GM18498 (cell line): ENCODE measurements at regions not wholly inside any gene's neighbourhood (a gene's known extent, or its start where the extent isn't known, plus 50 kb on each side); places are given as distances from the start of the nearest gene placed in this dataset.
"Not testable (repeated sequence)": the region's sequence is repeated elsewhere in the genome, so short reads cannot be mapped to it uniquely, and the experiment has no call there.

Experiments used
- ATAC-seq: cut with Tn5 transposase; IDR thresholded peaks from one replicate; pipeline ENCODE4 v1.9.1; 2021; ENCODE audit warnings: mild to moderate bottlenecking, moderate library complexity; ENCODE audit not compliant: unreplicated experiment

GRCh38 chr5:82586181-82586580 lies 308.0 kb upstream of the RPS23 start:
- no peak for ATAC-seq

- ATAC-seq = no peak
Measured at GRCh38 chr5:82584631-82585030, 306.5 kb upstream of the RPS23 start.

DNA sequence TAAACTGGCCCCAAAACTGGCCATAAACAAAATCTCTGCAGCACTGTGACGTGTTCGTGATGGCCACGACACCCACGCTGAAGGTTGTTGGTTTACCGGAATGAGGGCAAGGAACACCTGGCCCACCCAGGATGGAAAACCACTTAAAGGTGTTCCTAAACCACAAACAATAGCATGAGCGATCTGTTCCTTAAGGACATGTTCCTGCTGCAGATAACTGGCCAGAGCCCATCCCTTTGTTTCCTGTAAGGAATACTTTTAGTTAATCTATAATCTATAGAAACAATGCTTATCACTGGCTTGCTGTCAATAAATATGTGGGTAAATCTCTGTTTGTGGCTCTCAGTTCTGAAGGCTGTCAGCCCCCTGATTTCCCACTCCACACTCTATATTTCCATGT lies 305.2 kb upstream of the RPS23 start:
- not testable (repeated sequence) for ATAC-seq

DNA sequence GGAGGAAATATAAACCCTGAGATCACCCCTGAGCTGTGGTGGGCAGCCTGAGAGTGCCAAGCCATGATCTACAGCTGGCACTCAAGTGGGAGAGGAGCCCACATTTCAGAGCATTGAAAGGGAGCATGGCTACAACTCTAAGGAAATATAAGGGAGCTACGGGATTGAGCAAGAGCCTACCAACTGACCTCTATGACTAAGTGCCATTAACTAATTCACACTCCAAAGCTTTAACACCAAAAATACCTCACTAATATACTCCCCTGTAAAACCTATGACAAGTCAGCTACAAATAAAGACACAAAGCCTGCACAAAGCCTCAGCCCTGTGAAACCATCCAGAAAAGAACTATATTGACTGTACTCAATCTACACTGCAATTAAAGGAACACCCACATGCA lies 286.8 kb upstream of the RPS23 start:
- no peak for ATAC-seq

- ATAC-seq = no peak
Measured at GRCh38 chr5:82563745-82564144, 285.6 kb upstream of the RPS23 start.

- ATAC-seq = no peak
Measured at GRCh38 chr5:82562696-82563240, 284.6 kb upstream of the RPS23 start.

GRCh38 chr5:82561797-82562196 lies 283.6 kb upstream of the RPS23 start:
- no peak for ATAC-seq

DNA sequence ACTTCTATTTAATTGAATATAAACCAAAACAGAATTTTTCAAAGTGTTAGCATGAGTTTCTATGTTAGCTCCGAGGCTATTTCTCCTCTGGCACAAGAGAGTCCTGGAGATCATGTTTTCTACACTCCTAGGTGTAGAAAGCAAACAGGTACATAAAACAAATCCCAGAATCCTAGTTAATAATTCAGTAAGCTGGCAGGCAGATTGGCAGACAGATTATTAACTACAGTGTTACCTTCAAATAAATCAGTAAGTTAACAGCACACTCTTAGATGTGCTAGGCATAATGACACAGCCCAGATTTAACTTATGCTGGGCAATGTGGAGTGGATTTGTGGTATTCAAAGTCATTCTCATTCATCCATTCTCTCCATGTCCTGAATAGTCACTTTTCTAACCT lies 282.8 kb upstream of the RPS23 start:
- ATAC-seq = no peak

DNA sequence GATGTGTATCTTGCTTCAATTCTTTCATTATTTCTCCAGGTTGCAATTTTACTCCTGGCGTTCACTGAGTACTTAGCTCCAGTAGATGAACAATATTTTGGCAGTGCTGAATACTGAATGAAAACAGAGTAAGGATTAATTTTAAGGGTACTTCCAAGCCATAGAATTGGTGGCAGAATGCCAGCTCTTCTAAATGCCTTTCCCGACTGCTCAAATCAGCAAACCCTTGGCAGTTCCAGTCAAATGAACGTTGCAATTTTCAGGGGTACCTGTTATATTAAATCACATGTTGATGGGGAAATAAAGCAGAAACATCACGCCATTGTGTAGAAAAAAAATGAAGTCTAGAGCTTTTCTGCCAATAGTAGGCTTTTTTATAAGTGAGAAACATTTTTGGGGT lies 282.4 kb upstream of the RPS23 start:
- no peak for ATAC-seq

GRCh38 chr5:82551840-82552385 lies 273.8 kb upstream of the RPS23 start:
- no peak for ATAC-seq

- no peak for ATAC-seq
Measured at GRCh38 chr5:82551192-82551591, 273.0 kb upstream of the RPS23 start.

GRCh38 chr5:82549263-82549662 lies 271.1 kb upstream of the RPS23 start:
- no peak for ATAC-seq

DNA sequence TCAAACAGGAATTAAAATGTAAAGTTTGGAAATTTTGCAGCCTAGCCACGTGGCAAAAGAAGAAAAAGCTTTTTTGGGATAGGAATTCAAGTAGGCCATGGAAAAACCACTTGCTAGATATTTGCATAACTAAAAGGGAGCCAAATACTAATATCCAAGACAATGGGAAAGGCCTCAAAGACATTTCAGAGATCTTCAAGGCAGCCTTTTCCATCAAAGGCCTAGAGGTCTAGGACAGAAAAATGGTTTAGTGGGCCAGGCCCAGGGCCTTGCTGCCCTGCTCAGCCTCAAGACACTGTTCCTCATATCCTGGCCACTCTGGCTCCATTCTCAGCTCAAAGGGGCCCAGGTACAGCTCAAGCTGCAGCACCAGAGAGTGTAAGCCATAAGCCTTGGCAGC lies 265.9 kb upstream of the RPS23 start:
- ATAC-seq = no peak

DNA sequence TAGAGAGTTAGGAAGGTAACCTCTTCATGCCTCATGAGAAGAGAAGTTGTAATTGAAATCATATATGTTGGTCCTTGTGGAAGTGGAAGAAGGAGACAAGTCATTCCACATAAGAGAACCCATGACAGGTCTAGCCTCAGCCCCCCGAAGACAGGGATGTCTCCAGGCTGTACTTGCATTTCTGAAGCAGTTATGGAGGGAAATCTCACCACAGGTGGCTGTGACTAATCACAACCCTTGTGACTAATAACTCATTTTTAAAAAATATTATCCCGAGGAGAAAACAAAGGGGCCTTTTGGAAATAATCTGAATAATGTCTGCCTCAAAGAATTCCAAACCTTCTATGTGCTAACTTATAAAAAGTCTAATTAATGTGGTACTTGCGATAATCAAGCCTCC lies 262.1 kb upstream of the RPS23 start:
- no peak for ATAC-seq

GRCh38 chr5:82538339-82539034 lies 260.3 kb upstream of the RPS23 start:
- no peak for ATAC-seq

- ATAC-seq = no peak
Measured at GRCh38 chr5:82537687-82538306, 259.6 kb upstream of the RPS23 start.

DNA sequence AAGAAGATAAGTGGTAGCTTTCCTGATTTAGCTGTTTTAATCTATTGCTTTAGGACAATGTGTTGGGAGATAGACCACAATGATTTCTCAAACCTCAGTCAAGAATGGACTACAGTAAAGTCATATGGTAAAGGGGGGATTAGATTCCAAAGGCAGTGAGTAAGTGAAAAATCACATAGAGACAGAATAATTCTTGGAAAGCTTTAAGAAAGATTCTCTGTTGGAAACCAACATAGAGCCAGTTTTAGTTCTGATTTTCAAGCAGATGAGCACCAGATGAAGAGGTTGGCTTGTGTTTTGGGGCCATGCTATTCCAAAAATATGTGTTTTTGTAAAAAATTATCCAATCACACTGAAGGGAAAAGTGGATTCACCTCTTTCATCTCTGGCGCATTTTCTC lies 256.8 kb upstream of the RPS23 start:
- ATAC-seq = no peak

- not testable (repeated sequence) for ATAC-seq
Measured at GRCh38 chr5:82532075-82532474, 253.9 kb upstream of the RPS23 start.

DNA sequence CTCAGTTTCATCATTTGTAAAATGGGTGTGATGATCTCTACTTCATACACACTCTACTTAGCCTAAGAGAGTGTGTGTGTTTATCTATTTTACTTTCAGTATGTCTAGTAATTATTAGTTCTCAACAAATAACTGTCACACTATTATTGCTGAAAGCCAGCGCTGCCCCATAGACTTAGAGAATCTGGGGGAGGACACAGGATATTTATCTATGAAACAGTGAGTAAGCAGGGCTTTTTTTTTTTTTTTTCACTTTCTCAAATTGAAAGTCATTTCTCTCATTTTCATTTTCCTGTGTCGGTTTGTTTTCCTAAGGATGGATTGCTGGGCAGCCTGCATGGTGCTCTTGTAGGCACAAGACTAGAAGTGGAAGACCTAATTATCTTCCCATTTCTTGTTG lies 248.4 kb upstream of the RPS23 start:
- ATAC-seq = no peak

DNA sequence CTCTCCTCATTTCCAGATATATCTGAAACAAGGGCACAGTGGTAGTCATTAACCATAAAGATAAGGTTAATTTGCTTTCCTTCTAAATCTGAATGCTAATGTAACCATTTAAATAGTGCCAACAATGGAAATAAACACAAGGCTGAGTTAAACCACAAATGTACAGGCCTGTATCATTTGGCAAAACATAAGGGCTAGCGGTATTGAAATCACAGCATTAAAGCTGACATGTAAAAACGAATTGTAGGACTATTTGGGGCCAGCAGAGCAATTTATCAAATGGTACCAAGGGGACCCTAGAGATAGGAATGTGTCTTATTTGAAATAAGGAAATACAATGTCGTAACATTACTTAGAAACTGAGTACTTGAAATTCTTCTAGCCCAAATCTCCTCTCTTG lies 247.5 kb upstream of the RPS23 start:
- no peak for ATAC-seq

DNA sequence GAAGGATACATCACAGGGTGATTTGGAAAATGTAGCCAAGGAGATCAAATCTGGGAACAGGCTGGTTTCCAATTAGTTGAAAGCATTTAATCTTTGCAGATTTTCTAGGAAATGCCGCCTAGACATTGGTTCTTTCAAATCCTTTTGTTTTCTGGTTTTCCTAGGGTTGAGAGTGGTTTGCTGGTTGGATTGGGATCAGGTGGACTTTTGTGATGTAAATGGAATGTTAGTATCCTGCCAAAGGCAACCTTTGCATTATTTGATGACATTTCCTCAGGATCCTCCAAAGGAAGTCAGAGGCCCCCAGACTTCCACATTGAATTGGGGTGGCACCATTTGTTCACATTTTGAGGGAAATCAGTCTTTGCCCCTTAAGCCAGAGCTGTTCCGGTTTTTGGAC lies 245.5 kb upstream of the RPS23 start:
- no peak for ATAC-seq

DNA sequence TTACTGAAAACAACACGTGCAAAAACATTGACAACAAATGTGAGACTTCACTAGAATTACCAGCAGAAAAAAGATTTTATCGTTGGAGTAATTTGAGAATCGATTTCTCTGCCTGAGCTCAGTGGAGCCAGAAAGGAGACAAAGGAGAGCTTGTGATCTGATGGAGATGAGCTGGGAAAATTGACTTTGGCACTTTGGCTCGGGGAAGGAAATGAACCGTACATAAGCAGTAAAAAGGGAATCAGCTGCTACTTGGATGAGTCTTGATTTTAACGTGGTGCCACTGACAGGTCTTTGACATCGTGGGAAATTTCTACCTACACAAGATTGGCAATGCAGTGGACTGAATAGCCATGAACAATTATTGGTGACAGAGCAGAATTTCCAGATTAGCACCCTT lies 244.7 kb upstream of the RPS23 start:
- no peak for ATAC-seq
